Panc1 (cell line): ENCODE measurements at regions not wholly inside any gene's neighbourhood (a gene's known extent, or its start where the extent isn't known, plus 50 kb on each side); places are given as distances from the start of the nearest gene placed in this dataset.

ENCODE experiments used
- ATAC-seq: fragments of 200-7000 bp; cut with Tn5 transposase; 2 replicates; pipeline ENCODE4 v1.9.1; 2020; ENCODE audit warnings: mild to moderate bottlenecking, moderate library complexity
- BruUV-seq: library from RNA; stranded (reverse); fragments of 400-500 nt; replicated peaks from 2 replicates; lab custom pipeline; 2021; lab: Mats Ljungman, UMichigan
- CTCF ChIA-PET: fragments of 300-600 bp; sonication (Branson Sonifier 250); formaldehyde crosslinking; loops from one replicate; lab custom pipeline; 2022; ENCODE audit warnings: antibody characterized with exemption; lab: Charles Lee
- POLR2A ChIA-PET: fragments of 300-600 bp; sonication (Branson Sonifier 250); formaldehyde crosslinking; loops from one replicate; lab custom pipeline; 2022; ENCODE audit warnings: antibody characterized with exemption; lab: Charles Lee
- DNase-seq: peaks from one replicate; pipeline ENCODE4 v3.0.0-alpha.2; 2010; ENCODE audit warnings: low read depth, low spot score
- H3K27ac ChIP-seq: 2 replicates; pipeline ENCODE4 v1.5.1; 2011; ENCODE audit warnings: mild to moderate bottlenecking, low read length, inconsistent platforms
- H3K27me3 ChIP-seq: fragments of 200-500 bp; sonication (Bioruptor generic); 2 replicates; pipeline ENCODE4 v1.6.0; 2014; ENCODE audit warnings: low read length, inconsistent platforms; ENCODE audit not compliant: control insufficient read depth, insufficient read depth
- H3K36me3 ChIP-seq: fragments of 200-500 bp; sonication (Bioruptor generic); 2 replicates; pipeline ENCODE4 v1.5.1; 2014; ENCODE audit warnings: inconsistent platforms, mild to moderate bottlenecking, low read length, moderate library complexity; ENCODE audit not compliant: control insufficient read depth, insufficient read depth
- H3K4me1 ChIP-seq: 2 replicates; pipeline ENCODE4 v1.5.1; 2011; ENCODE audit warnings: inconsistent platforms, mild to moderate bottlenecking, low read length, moderate library complexity; ENCODE audit not compliant: control insufficient read depth, insufficient read depth
- H3K4me3 ChIP-seq, 2 experiments: 2 replicates each; pipeline ENCODE4 v1.5.1; 2011 to 2012; ENCODE audit warnings: low read depth in 2 of 2, low read length in 2 of 2, mild to moderate bottlenecking in 2 of 2, inconsistent platforms in 1 of 2, moderate library complexity in 1 of 2
- H3K9me3 ChIP-seq: fragments of 200-500 bp; sonication (Bioruptor generic); 2 replicates; pipeline ENCODE4 v1.5.1; 2014; ENCODE audit warnings: low read depth, mild to moderate bottlenecking, inconsistent platforms, low read length, moderate library complexity; ENCODE audit not compliant: control insufficient read depth, insufficient read depth
- POLR2AphosphoS5 ChIP-seq: IDR thresholded peaks from 2 replicates; pipeline ENCODE4 v1.6.1; 2012; ENCODE audit warnings: mild to moderate bottlenecking, low read depth, low read length, moderate library complexity
- SIN3A ChIP-seq: IDR thresholded peaks from 2 replicates; pipeline ENCODE4 v1.6.1; 2012; ENCODE audit warnings: low read depth, mild to moderate bottlenecking, low read length, moderate library complexity, borderline replicate concordance; ENCODE audit not compliant: insufficient read depth
- TCF7L2 ChIP-seq: IDR thresholded peaks from 2 replicates; pipeline ENCODE4 v1.6.1; 2011; ENCODE audit warnings: mild to moderate bottlenecking, low read depth, low read length, inconsistent platforms
- in situ Hi-C: cut with HindIII; loops from 2 replicates; pipeline ENCODE4 v1.10.0; 2016; ENCODE audit warnings: low sequenced_read_pairs, low pct_unique_long_range_greater_than_20kb
- intact Hi-C: fragments of 100-400 bp; cut with micrococcal nuclease; formaldehyde crosslinking; loops from one replicate; pipeline ENCODE4 v1.10.0; 2022; ENCODE audit not compliant: unreplicated experiment
- TF ChIP-seq, protein P1 (sequence below): fragments of 450-650 bp; IDR thresholded peaks from 2 replicates; pipeline ENCODE4 v1.5.1; 2017; ENCODE audit warnings: mild to moderate bottlenecking
- TF ChIP-seq, protein P2 (sequence below), 2 experiments: IDR thresholded peaks; 2 replicates each; pipeline ENCODE4 v1.6.1; 2011 to 2012; ENCODE audit warnings: low read depth in 2 of 2, control low read depth in 1 of 2, low read length in 1 of 2, mild to moderate bottlenecking in 1 of 2, moderate library complexity in 1 of 2; ENCODE audit not compliant: insufficient read depth in 1 of 2

DNA sequence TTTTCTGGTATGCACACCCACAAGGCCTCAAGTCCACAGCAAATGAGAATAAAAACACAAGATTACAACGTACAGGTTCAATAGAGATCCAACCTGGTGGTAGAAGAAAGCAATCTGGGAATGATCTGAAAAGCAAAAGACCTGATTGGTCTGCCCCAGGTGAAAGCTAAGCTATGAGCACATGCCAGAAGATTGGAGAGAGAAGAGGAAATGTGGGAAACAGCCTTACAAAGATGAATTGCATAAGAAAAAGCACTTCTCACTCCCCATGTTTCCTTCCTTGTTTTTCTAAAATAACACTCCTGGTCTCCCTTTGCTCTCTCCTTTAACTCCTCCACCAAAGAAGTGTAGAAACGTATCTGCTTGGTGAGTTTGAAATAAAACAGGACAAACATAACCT, 77.3 kb upstream of the ANO6 start:
- no peak overlapping the region for H3K27ac ChIP-seq
- DNase-seq = no peak
- ChIA-PET POLR2A (no interaction called here), CTCF (no interaction called here)
- no peak overlapping the region for H3K4me3 ChIP-seq
- H3K9me3 ChIP-seq = no peaks in the 10 kb centered on the region
- no TSS peak for BruUV-seq
- intact Hi-C loops = no loop called here
- H3K36me3 ChIP-seq = no peaks in the 10 kb centered on the region
- no peak for ATAC-seq
- TF ChIP-seq SIN3A = no peak
- no peak for TF ChIP-seq POLR2AphosphoS5
- no peaks in the 10 kb centered on the region for H3K4me1 ChIP-seq
- no peaks in the 10 kb centered on the region for H3K27me3 ChIP-seq
- in situ Hi-C loops = no loop called here

DNA sequence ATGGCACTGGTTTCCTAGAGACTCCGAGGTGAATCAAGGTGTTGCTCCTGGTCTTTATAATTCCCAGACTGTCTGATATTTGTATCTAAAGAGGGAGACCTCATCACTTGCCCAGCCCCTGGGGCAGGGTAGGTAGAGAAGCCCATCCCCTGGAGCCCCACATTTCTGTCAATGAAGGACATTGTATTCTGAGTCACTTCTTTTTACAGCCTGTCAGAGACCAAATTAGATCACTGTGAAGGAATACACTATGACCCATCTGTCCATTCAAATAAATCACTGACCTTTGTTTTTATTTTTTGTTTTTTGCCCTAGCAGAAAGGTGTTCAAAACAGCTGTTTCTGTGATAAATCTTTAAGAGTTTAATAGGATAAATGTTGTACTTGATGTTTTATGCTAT, 67.9 kb upstream of the ANO6 start:
- in situ Hi-C loops = no loop called here
- ChIA-PET CTCF (no interaction called here), POLR2A (no interaction called here)
- ATAC-seq = no peak
- H3K36me3 ChIP-seq = no peaks in the 10 kb centered on the region
- H3K27ac ChIP-seq = no peak overlapping the region
- intact Hi-C loops = no loop called here
- BruUV-seq = no TSS peak
- H3K9me3 ChIP-seq = no peaks in the 10 kb centered on the region
- no peaks in the 10 kb centered on the region for H3K4me1 ChIP-seq
- H3K27me3 ChIP-seq = no peaks in the 10 kb centered on the region; the same call in 1 of the 2 replicates
- TF ChIP-seq, protein P1, sequence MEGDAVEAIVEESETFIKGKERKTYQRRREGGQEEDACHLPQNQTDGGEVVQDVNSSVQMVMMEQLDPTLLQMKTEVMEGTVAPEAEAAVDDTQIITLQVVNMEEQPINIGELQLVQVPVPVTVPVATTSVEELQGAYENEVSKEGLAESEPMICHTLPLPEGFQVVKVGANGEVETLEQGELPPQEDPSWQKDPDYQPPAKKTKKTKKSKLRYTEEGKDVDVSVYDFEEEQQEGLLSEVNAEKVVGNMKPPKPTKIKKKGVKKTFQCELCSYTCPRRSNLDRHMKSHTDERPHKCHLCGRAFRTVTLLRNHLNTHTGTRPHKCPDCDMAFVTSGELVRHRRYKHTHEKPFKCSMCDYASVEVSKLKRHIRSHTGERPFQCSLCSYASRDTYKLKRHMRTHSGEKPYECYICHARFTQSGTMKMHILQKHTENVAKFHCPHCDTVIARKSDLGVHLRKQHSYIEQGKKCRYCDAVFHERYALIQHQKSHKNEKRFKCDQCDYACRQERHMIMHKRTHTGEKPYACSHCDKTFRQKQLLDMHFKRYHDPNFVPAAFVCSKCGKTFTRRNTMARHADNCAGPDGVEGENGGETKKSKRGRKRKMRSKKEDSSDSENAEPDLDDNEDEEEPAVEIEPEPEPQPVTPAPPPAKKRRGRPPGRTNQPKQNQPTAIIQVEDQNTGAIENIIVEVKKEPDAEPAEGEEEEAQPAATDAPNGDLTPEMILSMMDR = no peak
- TF ChIP-seq SIN3A = no peak
- no peak for TF ChIP-seq POLR2AphosphoS5
- TF ChIP-seq, protein P2, sequence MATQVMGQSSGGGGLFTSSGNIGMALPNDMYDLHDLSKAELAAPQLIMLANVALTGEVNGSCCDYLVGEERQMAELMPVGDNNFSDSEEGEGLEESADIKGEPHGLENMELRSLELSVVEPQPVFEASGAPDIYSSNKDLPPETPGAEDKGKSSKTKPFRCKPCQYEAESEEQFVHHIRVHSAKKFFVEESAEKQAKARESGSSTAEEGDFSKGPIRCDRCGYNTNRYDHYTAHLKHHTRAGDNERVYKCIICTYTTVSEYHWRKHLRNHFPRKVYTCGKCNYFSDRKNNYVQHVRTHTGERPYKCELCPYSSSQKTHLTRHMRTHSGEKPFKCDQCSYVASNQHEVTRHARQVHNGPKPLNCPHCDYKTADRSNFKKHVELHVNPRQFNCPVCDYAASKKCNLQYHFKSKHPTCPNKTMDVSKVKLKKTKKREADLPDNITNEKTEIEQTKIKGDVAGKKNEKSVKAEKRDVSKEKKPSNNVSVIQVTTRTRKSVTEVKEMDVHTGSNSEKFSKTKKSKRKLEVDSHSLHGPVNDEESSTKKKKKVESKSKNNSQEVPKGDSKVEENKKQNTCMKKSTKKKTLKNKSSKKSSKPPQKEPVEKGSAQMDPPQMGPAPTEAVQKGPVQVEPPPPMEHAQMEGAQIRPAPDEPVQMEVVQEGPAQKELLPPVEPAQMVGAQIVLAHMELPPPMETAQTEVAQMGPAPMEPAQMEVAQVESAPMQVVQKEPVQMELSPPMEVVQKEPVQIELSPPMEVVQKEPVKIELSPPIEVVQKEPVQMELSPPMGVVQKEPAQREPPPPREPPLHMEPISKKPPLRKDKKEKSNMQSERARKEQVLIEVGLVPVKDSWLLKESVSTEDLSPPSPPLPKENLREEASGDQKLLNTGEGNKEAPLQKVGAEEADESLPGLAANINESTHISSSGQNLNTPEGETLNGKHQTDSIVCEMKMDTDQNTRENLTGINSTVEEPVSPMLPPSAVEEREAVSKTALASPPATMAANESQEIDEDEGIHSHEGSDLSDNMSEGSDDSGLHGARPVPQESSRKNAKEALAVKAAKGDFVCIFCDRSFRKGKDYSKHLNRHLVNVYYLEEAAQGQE (IDR thresholded peaks at IDR 0.05; ENCODE audit: insufficient read depth in 1 of 2, low read depth in 2 of 2, low read length in 1 of 2) = no peak
- TF ChIP-seq TCF7L2 = no peak
- DNase-seq = no peak
- H3K4me3 ChIP-seq = no peak overlapping the region

DNA sequence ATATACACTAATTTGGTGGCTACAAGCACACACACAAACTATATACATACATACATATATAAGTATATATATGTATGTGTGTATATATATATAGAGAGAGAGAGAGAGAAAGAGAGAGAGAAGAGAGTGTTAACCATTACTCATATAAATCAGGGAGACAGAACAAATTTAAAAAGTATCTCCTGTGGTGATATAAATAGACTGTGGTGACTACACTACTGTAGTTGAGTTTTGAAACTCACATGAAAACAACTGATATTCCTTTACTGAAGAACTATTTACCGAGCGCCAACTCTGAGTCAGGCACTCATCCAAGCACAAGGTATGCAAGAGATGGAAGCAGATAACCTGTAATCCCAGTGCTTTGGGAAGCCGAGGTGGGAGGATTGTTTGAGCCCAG, 67.3 kb upstream of the ANO6 start:
- ATAC-seq (no peak), DNase-seq (no peak)
- no TSS peak for BruUV-seq
- no peaks in the 10 kb centered on the region for H3K9me3 ChIP-seq
- CTCF ChIA-PET = no interaction called here
- intact Hi-C loops (no loop called here), in situ Hi-C loops (no loop called here)
- TF ChIP-seq, protein P1 = no peak
- TF ChIP-seq, protein P2 (IDR thresholded peaks at IDR 0.05; ENCODE audit: insufficient read depth in 1 of 2, low read depth in 2 of 2, low read length in 1 of 2) = no peak
- TF ChIP-seq TCF7L2 (no peak), SIN3A (no peak), POLR2AphosphoS5 (no peak)
- no peak overlapping the region for H3K4me3 ChIP-seq
- H3K4me1 ChIP-seq = no peaks in the 10 kb centered on the region
- H3K27ac ChIP-seq = no peak overlapping the region
- POLR2A ChIA-PET = no interaction called here
- no peaks in the 10 kb centered on the region for H3K36me3 ChIP-seq
- no peaks in the 10 kb centered on the region; the same call in 1 of the 2 replicates for H3K27me3 ChIP-seq
